ENCODE measurements at regions not wholly inside any gene's neighbourhood (a gene's known extent, or its start where the extent isn't known, plus 50 kb on each side); places are given as distances from the start of the nearest gene placed in this dataset.
"Not testable (repeated sequence)": the region's sequence is repeated elsewhere in the genome, so short reads cannot be mapped to it uniquely, and the experiment has no call there.

- no peaks in the 10 kb centered on the region for H3K36me3 ChIP-seq (ENCODE audit: control insufficient read depth, insufficient read depth, low read length)
- no peak overlapping the region for H3K9ac ChIP-seq (ENCODE audit: insufficient read depth in 1 of 2, low read depth in 2 of 2, low read length in 2 of 2)
- H3K4me2 ChIP-seq (ENCODE audit: insufficient read depth, low read length), result no peak overlapping the region
- BruUV-seq (replicated peaks), result no TSS peak
- DNase-seq (ENCODE audit: extremely low read depth in 1 of 4, low spot score in 3 of 4) (no peak), FAIRE-seq (no peak), ATAC-seq (no peak)
- H4K20me1 ChIP-seq (replicated peaks; ENCODE audit: control insufficient read depth, insufficient read depth, low read length), result no peaks in the 10 kb centered on the region
- no peaks in the 10 kb centered on the region for H3K9me1 ChIP-seq (ENCODE audit: control insufficient read depth, insufficient read depth, low read length)
- POLR2A ChIA-PET, result no interaction called here
- intact Hi-C loops (cut with micrococcal nuclease), result no loop called here
- CTCF ChIA-PET (ENCODE audit: low intra/inter-chr PET ratio), result no interaction called here
- H3K4me3 ChIP-seq, result no peak overlapping the region
- 7% methylated on average over 4 of the region's 4 CpGs for WGBS (ENCODE audit: insufficient coverage, low coverage, missing lambda C conversion rate)
- no peak overlapping the region for H2AFZ ChIP-seq (ENCODE audit: low read depth, low read length)
- H3K9me3 ChIP-seq (replicated peaks; ENCODE audit: control insufficient read depth, insufficient read depth, low read depth, low read length), result no peaks in the 10 kb centered on the region
- H3K27ac ChIP-seq (ENCODE audit: extremely low read depth, low read depth, low read length), result no peak overlapping the region
- no peaks in the 10 kb centered on the region for H3K79me2 ChIP-seq (ENCODE audit: control insufficient read depth, insufficient read depth, low read length)
- no peaks in the 10 kb centered on the region for H3K4me1 ChIP-seq (replicated peaks in 1 of 2; ENCODE audit: control insufficient read depth in 2 of 2, insufficient read depth in 2 of 2, low read length in 2 of 2)
- no peaks in the 10 kb centered on the region for H3K27me3 ChIP-seq (ENCODE audit: control insufficient read depth in 2 of 2, insufficient read depth in 2 of 2, low read length in 2 of 2)
- TF ChIP-seq FOS (IDR thresholded peaks at IDR 0.05; ENCODE audit: extremely low read depth, insufficient read length) (no peak), ZNF445 (CRISPR knock-in tag; IDR thresholded peaks at IDR 0.05; ENCODE audit: low read depth) (no peak), ZNF316 (IDR thresholded peaks at IDR 0.05) (no peak), ZFP91 (CRISPR knock-in tag; IDR thresholded peaks at IDR 0.05) (no peak), SP2 (IDR thresholded peaks at IDR 0.05; ENCODE audit: extremely low read depth, low read depth, low read length, poor library complexity, severe bottlenecking) (no peak), ZNF584 (CRISPR knock-in tag; IDR thresholded peaks at IDR 0.05; ENCODE audit: low read depth) (no peak), L3MBTL2 (IDR thresholded peaks at IDR 0.05) (no peak), SPI1 (IDR thresholded peaks at IDR 0.05; ENCODE audit: borderline replicate concordance, low read depth, low read length) (no peak), ZNF324 (CRISPR knock-in tag; IDR thresholded peaks at IDR 0.05) (no peak), ZNF133 (CRISPR knock-in tag; IDR thresholded peaks at IDR 0.05) (no peak), COPS2 (conservative IDR thresholded peaks at IDR 0.05) (no peak)
- TF ChIP-seq, protein P1, sequence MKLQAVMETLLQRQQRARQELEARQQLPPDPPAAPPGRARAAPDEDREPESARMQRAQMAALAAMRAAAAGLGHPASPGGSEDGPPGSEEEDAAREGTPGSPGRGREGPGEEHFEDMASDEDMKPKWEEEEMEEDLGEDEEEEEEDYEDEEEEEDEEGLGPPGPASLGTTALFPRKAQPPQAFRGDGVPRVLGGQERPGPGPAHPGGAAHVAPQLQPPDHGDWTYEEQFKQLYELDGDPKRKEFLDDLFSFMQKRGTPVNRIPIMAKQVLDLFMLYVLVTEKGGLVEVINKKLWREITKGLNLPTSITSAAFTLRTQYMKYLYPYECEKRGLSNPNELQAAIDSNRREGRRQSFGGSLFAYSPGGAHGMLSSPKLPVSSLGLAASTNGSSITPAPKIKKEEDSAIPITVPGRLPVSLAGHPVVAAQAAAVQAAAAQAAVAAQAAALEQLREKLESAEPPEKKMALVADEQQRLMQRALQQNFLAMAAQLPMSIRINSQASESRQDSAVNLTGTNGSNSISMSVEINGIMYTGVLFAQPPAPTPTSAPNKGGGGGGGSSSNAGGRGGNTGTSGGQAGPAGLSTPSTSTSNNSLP (IDR thresholded peaks at IDR 0.05; ENCODE audit: borderline replicate concordance, low read depth, low read length), result no peak
- TF ChIP-seq, protein P2, sequence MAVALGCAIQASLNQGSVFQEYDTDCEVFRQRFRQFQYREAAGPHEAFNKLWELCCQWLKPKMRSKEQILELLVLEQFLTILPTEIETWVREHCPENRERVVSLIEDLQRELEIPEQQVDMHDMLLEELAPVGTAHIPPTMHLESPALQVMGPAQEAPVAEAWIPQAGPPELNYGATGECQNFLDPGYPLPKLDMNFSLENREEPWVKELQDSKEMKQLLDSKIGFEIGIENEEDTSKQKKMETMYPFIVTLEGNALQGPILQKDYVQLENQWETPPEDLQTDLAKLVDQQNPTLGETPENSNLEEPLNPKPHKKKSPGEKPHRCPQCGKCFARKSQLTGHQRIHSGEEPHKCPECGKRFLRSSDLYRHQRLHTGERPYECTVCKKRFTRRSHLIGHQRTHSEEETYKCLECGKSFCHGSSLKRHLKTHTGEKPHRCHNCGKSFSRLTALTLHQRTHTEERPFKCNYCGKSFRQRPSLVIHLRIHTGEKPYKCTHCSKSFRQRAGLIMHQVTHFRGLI (CRISPR knock-in tag; IDR thresholded peaks at IDR 0.05), result no peak
- in situ Hi-C loops (cut with MboI), result no loop called here
Observed at GRCh38 chr2:14781142-14781541, 148.6 kb downstream of the LRATD1 start.

- BruUV-seq (replicated peaks); H3K79me2 ChIP-seq (ENCODE audit: control insufficient read depth, insufficient read depth, low read length); CTCF ChIA-PET (ENCODE audit: low intra/inter-chr PET ratio); H4K20me1 ChIP-seq (replicated peaks; ENCODE audit: control insufficient read depth, insufficient read depth, low read length); H2AFZ ChIP-seq (ENCODE audit: low read depth, low read length); H3K36me3 ChIP-seq (ENCODE audit: control insufficient read depth, insufficient read depth, low read length); FAIRE-seq; H3K4me1 ChIP-seq (replicated peaks in 1 of 2; ENCODE audit: control insufficient read depth in 2 of 2, insufficient read depth in 2 of 2, low read length in 2 of 2); H3K9ac ChIP-seq (ENCODE audit: insufficient read depth in 1 of 2, low read depth in 2 of 2, low read length in 2 of 2); H3K4me2 ChIP-seq (ENCODE audit: insufficient read depth, low read length); H3K27me3 ChIP-seq (ENCODE audit: control insufficient read depth in 2 of 2, insufficient read depth in 2 of 2, low read length in 2 of 2); DNase-seq (ENCODE audit: extremely low read depth in 1 of 4, low spot score in 3 of 4); intact Hi-C loops (cut with micrococcal nuclease); in situ Hi-C loops (cut with MboI); H3K9me3 ChIP-seq (replicated peaks; ENCODE audit: control insufficient read depth, insufficient read depth, low read depth, low read length); H3K27ac ChIP-seq (ENCODE audit: extremely low read depth, low read depth, low read length); H3K4me3 ChIP-seq; H3K9me1 ChIP-seq (ENCODE audit: control insufficient read depth, insufficient read depth, low read length); ATAC-seq: not testable (repeated sequence)
- POLR2A ChIA-PET, result interaction anchor here (0.6 kb wide), 1 partner anchor 57 kb away, joined by 3 read pairs; no protein-coding TSS in a partner anchor
- 0% methylated on average over 3 of the region's 9 CpGs for WGBS (ENCODE audit: insufficient coverage, low coverage, missing lambda C conversion rate)
Observed at GRCh38 chr2:14788814-14789213, 156.3 kb downstream of the LRATD1 start.

Data from K562 (cell line).